B cell (primary cell): ENCODE measurements at regions not wholly inside any gene's neighbourhood (a gene's known extent, or its start where the extent isn't known, plus 50 kb on each side); places are given as distances from the start of the nearest gene placed in this dataset.

Source experiments
- CTCF ChIP-seq: fragments of 200-600 bp; IDR thresholded peaks from one replicate; pipeline ENCODE4 v1.8.0; 2022; ENCODE audit warnings: antibody characterized with exemption, mild to moderate bottlenecking
- EZH2 ChIP-seq: IDR thresholded peaks from 2 replicates; pipeline ENCODE4 v1.6.1; 2012; ENCODE audit warnings: borderline replicate concordance, low read depth, mild to moderate bottlenecking, moderate library complexity, low read length; ENCODE audit not compliant: insufficient read depth, poor library complexity, severe bottlenecking

- TF ChIP-seq CTCF (no peak), EZH2 (no peak)
Observed at GRCh38 chr9:7376213-7376612, 423.4 kb downstream of the DMAC1 start.
